Fibroblast of mammary gland (primary cell): ENCODE measurements at regions not wholly inside any gene's neighbourhood (a gene's known extent, or its start where the extent isn't known, plus 50 kb on each side); places are given as distances from the start of the nearest gene placed in this dataset.

Experiments used
- DNase-seq: peaks from one replicate; pipeline ENCODE4 v3.0.0-alpha.2; 2010; ENCODE audit warnings: low read depth
- H3K4me3 ChIP-seq: 2 replicates; pipeline ENCODE4 v1.5.1; 2011; ENCODE audit warnings: low read depth, mild to moderate bottlenecking, low read length, moderate library complexity; ENCODE audit not compliant: control insufficient read depth
- TF ChIP-seq, protein P1 (sequence below): conservative IDR thresholded peaks from 2 replicates; pipeline ENCODE4 v1.5.1; 2011; ENCODE audit warnings: low read depth, low read length, inconsistent platforms; ENCODE audit not compliant: control insufficient read depth, insufficient read depth

DNA sequence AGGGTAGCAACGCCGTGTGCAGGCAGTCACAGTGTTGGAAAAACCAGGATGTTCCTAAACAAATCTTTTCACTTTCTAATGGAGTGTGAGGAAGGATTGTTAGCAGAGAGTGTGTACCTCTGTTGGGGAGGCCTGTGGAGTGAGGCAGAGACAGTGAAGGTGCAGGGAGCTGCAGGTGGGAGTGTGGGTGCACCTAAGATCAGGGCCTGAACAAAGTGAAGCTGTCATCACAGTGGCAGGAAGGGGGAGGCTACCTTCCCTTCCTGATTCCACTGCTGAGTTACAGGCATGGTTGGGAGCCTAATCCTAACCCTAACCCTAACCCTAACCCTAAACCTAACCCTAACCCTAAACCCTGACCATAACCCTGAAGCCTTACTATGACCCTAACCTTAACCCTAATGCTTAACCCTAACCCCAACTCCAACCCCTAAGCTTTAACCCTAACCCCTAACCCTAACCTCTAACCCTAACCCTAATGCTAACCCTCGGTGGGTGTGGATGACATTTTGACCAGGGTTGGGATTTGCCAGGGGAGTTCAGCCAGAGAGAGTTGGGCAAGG is 158.8 kb upstream of the KLF6 start:
- DNase-seq = no peak
- H3K4me3 ChIP-seq = no peak overlapping the region
- TF ChIP-seq, protein P1, sequence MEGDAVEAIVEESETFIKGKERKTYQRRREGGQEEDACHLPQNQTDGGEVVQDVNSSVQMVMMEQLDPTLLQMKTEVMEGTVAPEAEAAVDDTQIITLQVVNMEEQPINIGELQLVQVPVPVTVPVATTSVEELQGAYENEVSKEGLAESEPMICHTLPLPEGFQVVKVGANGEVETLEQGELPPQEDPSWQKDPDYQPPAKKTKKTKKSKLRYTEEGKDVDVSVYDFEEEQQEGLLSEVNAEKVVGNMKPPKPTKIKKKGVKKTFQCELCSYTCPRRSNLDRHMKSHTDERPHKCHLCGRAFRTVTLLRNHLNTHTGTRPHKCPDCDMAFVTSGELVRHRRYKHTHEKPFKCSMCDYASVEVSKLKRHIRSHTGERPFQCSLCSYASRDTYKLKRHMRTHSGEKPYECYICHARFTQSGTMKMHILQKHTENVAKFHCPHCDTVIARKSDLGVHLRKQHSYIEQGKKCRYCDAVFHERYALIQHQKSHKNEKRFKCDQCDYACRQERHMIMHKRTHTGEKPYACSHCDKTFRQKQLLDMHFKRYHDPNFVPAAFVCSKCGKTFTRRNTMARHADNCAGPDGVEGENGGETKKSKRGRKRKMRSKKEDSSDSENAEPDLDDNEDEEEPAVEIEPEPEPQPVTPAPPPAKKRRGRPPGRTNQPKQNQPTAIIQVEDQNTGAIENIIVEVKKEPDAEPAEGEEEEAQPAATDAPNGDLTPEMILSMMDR = no peak

DNA sequence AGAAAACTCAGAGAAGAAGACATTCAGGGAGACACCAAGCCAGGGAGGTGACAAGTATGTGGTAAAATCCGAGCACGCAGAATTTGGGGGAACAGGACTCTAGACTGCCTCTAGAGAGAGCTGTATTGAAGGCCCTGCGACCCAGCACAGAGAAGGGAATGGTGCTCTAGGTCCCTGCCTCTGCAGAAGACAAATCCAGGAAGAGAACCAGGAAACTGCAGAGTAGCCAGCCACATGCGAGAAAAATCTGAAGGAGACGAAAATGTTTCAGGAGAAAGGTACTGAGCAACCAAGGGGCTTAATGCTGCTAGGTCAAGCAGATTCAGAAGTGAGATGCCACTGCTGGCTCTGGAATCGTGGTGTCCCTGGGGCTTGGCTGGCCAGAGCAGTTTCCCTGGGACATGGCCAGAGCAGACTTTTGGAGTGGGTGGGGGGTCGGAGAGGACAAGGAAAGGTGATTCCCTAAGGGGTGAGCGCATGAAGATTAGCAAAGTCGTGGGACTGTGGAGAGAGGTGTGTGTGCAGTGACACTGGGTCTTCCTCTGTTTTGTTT is 158.0 kb upstream of the KLF6 start:
- H3K4me3 ChIP-seq = no peak overlapping the region
- no peak for DNase-seq
- TF ChIP-seq, protein P1 = no peak

GRCh38 chr10:3941676-3942075 is 156.7 kb upstream of the KLF6 start:
- no peak overlapping the region for H3K4me3 ChIP-seq
- TF ChIP-seq, protein P1 = no peak
- DNase-seq = no peak

DNA sequence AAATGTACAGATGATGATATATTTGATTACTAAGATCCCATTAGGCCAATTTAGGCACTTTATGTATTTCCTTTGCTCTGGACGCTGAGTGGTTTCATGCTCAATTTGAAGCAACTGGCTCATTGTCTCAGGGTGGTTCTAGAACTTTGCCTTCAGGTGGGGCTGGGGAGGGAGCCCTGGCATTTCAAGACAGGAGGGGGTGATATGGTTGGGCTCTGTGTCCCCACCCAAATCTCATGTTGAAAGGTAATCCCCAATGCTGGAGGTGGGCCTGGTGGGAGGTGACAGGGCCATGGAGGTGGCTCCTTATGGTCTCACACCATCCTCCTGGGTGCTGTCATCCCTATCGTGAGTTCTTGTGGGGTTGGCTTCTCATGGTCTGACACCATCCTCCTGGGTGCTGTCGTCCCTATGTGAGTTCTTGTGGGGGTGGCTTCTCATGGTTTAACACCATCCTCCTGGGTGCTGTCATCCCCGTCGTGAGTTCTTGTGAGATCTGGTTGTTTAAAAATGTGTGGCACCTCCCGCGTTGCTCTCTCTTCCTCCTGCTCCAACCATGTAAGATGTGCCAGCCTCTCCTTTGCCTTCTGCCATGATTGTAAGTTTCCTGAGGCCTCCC is 151.5 kb upstream of the KLF6 start:
- TF ChIP-seq, protein P1 = no peak
- DNase-seq = no peak
- no peak overlapping the region for H3K4me3 ChIP-seq

- no peak for DNase-seq
- no peak overlapping the region for H3K4me3 ChIP-seq
- TF ChIP-seq, protein P1 = no peak
These were observed 150.9 kb upstream of the KLF6 start for GRCh38 chr10:3935933-3936359.

DNA sequence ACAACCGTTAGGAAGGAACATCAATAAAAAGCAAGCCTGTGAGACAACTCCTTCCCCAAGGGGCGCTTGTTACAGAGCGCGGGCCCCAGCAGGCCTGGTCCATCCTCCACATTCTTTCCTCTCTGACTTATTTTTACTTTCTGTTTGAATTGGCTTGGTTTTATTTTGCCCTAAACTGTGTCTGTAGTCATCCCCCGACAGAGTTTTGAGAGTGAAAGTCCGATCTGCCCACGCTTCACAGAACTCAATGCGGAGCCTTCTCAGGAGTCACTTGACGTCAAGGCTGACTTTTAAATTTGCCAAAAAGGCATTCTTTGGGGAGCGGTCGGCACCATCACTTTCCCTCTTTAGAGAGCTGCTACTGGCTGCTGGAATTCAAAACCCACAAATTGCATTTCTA is 150.1 kb upstream of the KLF6 start:
- TF ChIP-seq, protein P1 = peak; percentile 7
- H3K4me3 ChIP-seq = no peak overlapping the region
- DNase-seq = peak; percentile 92
